Astrocyte (in vitro differentiated cells and primary cell): ENCODE measurements at regions not wholly inside any gene's neighbourhood (a gene's known extent, or its start where the extent isn't known, plus 50 kb on each side); places are given as distances from the start of the nearest gene placed in this dataset.

ENCODE experiments used
- EZH2 ChIP-seq: IDR thresholded peaks from 2 replicates; pipeline ENCODE4 v1.6.1; 2012; ENCODE audit warnings: mild to moderate bottlenecking, low read length, inconsistent platforms; ENCODE audit not compliant: insufficient read depth
- TF ChIP-seq, protein P1 (sequence below): IDR thresholded peaks from 2 replicates; pipeline ENCODE4 v1.5.1; 2011; ENCODE audit warnings: low read depth, mild to moderate bottlenecking, inconsistent platforms, low read length, moderate library complexity; ENCODE audit not compliant: insufficient read depth

DNA sequence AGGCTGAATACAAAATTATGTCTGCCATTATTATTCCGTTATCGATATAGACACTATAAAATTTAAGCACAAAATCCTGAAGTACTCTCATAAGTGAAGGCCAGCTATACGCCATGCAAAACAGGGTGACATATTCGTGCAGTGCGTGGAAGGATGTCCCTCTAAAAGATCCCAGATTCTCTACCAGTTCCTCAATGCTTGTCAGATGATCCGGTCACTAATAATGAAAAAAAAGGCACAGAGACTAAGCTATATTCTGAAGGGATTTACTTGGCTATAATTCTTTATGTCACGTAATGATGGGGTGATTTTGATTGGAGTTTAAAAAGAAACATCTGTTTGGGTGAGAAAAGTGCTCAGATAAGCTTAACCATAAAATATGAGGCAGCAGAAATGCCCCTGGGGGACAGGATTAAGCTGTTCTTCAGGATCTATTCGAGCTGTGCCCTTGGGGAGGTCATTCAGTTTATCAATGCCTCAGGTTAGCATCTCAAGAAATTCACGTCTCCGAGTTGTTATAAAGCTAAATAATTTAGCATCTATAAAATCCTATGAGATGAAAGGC, 229.7 kb upstream of the PITRM1 start:
- TF ChIP-seq, protein P1, sequence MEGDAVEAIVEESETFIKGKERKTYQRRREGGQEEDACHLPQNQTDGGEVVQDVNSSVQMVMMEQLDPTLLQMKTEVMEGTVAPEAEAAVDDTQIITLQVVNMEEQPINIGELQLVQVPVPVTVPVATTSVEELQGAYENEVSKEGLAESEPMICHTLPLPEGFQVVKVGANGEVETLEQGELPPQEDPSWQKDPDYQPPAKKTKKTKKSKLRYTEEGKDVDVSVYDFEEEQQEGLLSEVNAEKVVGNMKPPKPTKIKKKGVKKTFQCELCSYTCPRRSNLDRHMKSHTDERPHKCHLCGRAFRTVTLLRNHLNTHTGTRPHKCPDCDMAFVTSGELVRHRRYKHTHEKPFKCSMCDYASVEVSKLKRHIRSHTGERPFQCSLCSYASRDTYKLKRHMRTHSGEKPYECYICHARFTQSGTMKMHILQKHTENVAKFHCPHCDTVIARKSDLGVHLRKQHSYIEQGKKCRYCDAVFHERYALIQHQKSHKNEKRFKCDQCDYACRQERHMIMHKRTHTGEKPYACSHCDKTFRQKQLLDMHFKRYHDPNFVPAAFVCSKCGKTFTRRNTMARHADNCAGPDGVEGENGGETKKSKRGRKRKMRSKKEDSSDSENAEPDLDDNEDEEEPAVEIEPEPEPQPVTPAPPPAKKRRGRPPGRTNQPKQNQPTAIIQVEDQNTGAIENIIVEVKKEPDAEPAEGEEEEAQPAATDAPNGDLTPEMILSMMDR, result no peak
- no peak for TF ChIP-seq EZH2
